ENCODE measurements at regions not wholly inside any gene's neighbourhood (a gene's known extent, or its start where the extent isn't known, plus 50 kb on each side); places are given as distances from the start of the nearest gene placed in this dataset.

DNA sequence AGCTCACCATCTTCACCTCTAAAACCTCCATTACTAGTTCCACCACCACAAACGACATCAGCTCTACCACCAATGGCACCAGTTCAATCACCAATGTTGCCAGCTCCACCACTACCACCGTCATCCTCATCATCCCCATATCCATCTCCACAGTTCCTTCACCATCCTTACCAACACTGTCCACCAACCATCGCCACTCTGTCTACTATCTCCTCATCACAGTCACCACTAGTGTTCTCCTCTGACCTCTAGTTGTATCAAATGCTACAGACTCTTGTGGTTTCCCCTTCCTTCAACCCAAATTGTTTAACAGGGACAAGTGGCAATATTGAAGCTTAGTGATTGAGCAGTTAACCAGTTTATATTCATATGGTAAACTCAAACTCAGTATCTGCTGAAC is 182.6 kb downstream of the CAAP1 start:
- no peak for DNase-seq (ENCODE audit: extremely low read depth, low read depth)
- TF ChIP-seq, protein P1, sequence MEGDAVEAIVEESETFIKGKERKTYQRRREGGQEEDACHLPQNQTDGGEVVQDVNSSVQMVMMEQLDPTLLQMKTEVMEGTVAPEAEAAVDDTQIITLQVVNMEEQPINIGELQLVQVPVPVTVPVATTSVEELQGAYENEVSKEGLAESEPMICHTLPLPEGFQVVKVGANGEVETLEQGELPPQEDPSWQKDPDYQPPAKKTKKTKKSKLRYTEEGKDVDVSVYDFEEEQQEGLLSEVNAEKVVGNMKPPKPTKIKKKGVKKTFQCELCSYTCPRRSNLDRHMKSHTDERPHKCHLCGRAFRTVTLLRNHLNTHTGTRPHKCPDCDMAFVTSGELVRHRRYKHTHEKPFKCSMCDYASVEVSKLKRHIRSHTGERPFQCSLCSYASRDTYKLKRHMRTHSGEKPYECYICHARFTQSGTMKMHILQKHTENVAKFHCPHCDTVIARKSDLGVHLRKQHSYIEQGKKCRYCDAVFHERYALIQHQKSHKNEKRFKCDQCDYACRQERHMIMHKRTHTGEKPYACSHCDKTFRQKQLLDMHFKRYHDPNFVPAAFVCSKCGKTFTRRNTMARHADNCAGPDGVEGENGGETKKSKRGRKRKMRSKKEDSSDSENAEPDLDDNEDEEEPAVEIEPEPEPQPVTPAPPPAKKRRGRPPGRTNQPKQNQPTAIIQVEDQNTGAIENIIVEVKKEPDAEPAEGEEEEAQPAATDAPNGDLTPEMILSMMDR (IDR thresholded peaks at IDR 0.05; ENCODE audit: low read depth, low read length) = no peak

DNA sequence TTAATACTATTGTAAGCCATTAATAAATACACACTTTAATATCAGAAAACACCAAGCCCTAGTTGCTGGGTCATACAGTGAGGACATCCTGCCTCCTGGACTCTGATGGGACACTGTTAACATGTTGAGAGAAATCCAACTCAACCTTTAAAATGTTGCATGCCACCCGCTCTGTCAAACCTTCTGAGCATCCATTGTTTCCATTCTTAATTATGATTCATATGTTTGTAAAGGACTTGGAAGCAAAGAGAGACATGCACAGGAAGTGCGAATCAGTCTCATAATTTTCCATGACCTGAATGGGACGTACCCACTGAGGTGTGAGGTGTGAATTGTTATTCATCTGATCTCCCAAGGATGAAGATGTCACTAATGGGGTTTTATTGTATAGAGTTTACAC is 186.4 kb downstream of the CAAP1 start:
- TF ChIP-seq, protein P1 (IDR thresholded peaks at IDR 0.05; ENCODE audit: low read depth, low read length) = no peak
- DNase-seq (ENCODE audit: extremely low read depth, low read depth) = no peak

DNA sequence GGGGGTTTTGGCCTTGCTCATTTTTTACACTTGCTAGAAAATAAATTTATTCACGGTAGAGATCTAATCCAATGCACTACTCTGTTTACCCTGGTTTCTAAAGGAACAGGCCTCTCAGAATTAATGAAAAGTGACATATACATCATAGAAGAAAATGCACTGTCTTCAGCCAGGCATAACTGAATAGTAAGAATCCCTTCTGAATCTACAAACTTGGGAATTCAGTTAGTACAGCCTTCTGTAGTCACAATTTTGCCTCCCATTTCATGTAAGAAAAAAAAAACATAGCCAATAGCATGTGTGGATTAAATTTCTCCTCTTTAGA is 197.3 kb downstream of the CAAP1 start:
- TF ChIP-seq, protein P1 (IDR thresholded peaks at IDR 0.05; ENCODE audit: low read depth, low read length) = no peak

DNA sequence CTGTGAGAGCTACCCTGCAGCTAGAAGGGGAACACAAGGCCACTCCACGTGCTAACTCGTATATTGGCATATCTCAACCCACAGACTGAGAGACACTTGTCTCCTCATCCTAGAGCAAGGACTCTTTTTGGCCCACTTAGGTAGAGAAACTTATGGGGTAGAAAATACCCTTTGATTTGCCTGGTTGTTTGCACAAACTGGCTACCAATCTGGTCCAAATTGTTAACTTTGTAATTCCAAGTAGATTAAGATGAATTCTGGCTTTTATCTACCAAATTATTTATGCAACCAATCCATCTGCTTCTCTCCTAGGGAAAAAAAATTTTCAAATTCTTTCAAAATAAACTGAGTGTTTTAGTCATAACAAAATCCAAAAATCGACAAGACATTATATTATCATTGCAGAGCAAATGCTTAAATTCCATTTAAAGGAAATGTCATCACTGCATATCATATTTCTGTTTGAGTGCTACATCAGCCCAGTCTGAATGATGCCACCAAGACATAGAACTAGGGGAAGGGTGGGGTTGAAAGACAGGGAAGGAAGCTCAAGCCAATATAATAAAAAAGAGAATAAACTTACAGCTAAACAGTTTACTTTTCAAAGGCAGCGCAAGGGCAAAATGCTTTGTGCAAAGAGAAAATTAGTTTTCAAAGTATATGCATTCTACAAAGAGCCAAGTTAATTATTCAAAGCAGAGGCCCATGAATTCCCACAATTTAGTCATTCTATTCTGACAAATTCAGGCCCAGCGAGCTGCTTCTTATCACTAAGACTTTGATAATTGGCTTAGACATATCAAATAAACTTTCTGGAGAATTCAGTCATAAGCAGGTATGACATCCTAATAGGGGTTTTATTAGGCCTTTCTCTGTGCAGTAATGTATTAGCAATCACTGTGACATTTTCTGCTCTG is 198.0 kb downstream of the CAAP1 start:
- TF ChIP-seq, protein P1 (IDR thresholded peaks at IDR 0.05; ENCODE audit: low read depth, low read length) = no peak
- DNase-seq (ENCODE audit: extremely low read depth, low read depth) = no peak

More for the DNA sequence above, 197.3 kb downstream of the CAAP1 start:
- DNase-seq (ENCODE audit: extremely low read depth, low read depth) = no peak

DNA sequence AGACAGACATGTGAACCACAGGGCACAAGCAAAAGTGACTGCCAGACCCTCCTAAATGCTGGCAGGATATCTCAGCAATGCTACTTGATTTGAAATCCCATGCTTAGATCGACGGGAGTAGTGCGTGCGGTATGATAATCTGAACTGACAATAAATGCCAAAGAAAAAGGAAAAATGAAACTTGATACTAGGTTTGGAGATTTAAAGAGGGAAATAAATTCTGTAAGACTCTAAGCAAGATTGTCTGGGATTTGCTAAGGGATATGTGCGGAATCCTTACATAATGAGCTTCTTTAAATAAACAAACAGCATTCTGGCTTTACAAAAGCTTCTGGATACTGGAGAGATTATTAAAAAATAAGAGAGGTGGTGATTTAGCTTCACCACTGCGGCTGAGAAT is 203.6 kb downstream of the CAAP1 start:
- DNase-seq (ENCODE audit: extremely low read depth, low read depth) = no peak
- TF ChIP-seq, protein P1 (IDR thresholded peaks at IDR 0.05; ENCODE audit: low read depth, low read length) = no peak

DNA sequence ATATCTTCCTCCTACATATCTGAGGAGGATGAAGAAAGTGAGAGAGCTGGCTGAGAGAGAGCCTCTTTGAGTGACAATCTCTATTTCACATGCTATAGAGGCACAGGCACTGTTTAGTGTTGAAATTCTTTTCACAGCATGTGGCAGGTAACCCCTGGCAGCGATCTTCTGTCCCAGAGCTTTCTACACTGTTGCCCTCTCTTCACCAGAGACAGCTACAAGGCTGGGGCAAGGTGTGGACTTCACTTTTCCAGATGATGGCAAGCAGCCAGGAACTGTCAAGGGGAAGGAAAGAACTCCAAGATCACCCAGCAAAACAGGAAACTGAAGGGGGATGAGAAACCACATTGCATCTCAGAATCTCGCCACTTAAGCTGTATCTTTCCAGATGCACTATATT is 205.2 kb downstream of the CAAP1 start:
- TF ChIP-seq, protein P1 (IDR thresholded peaks at IDR 0.05; ENCODE audit: low read depth, low read length) = no peak
- no peak for DNase-seq (ENCODE audit: extremely low read depth, low read depth)

DNA sequence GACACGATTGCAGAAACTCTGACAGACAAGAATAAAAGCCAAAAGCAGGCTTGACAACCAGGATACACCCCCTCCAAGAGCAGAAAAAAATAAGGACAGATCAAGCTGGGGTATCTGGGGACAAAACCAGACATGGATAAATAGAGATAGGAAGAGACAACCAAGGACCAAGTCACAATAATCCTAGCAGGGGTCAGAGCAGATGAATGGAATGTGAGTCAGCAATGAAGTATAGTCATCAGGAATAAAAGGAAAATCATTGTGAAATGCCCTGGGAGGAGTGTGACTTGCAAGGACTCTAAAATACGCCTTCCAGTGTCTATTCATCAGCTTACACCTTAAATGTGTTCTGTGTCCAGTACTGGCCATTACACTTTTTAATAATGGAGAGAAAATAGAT is 206.8 kb downstream of the CAAP1 start:
- TF ChIP-seq, protein P1 (IDR thresholded peaks at IDR 0.05; ENCODE audit: low read depth, low read length) = no peak
- DNase-seq (ENCODE audit: extremely low read depth, low read depth) = no peak

Data from AG09319 (cell line).